Myocyte (in vitro differentiated cells): ENCODE measurements at regions not wholly inside any gene's neighbourhood (a gene's known extent, or its start where the extent isn't known, plus 50 kb on each side); places are given as distances from the start of the nearest gene placed in this dataset.
A peak's percentile ranks its signal among the peaks of the same experiment; 100 is the strongest.

Source experiments
- DNase-seq: peaks from one replicate; pipeline ENCODE4 v3.0.0-alpha.2; 2012; ENCODE audit warnings: low read depth

DNA sequence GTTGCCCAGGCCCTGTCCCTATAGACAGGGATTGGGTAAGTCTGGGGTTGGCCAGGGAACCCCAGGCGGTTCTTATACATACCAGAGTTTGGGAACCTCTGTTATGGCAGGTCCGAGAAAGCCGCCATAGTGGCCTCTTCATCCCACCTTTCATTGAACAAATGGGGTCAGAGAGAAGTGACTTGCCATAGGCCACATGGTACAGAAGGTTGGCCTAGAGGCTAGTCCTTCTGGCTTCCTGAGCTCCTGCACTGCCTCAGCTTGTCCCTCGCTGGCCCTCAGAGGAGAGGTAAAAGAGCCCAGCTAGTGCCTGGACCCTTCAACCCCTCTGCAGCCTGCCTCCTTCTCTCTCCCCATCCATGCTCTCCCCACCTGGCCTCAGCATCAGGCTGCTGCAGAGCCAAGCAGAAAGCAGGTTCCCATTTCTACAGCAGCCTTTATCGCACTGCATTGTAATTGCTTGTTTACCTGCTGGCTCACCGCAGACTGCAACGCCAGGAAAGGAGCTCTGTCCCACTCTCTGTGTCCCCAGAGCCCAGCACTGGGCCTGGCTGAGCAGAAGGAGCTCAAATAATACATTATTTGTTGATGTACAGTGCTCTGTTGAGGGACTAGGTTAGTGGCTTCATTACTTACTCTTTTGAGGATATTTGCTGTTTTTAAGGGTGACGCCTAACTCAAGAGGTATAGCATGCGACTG lies 103.6 kb downstream of the TRIM29 start:
- no peak for DNase-seq

DNA sequence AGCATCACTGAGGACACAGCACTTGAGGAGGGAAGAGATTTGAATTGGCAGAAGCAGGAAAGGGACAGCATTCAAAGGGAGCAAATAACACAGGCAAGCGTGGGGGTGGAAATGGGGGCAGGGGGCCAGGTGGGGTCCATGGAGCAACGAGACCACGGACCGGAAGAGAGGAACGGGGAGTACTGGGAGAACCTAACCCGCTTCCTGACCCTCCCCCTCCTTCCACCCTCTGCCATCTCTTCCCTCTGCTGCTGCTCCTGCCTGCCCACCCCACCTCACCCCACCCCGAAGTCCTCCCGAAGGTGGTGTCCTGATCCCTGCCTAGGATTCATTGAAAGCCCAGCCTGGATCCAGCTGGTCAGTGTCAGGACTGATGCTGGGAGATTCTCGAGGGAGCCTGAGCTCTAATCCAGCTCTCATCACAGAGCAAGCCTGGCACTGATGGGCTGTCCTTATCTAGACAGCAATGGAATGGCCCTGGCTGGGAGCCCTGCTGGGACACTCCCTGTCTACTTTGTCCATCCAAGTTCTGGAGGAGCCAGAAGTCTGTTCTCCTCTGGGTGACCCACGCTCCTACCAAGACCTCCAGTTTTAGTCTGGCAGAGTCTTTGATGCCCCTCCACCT lies 105.0 kb downstream of the TRIM29 start:
- DNase-seq, result no peak

- DNase-seq, result no peak
Observed at GRCh38 chr11:120031612-120032600, 106.0 kb downstream of the TRIM29 start.

GRCh38 chr11:120031156-120031555 lies 106.8 kb downstream of the TRIM29 start:
- DNase-seq, result no peak

DNA sequence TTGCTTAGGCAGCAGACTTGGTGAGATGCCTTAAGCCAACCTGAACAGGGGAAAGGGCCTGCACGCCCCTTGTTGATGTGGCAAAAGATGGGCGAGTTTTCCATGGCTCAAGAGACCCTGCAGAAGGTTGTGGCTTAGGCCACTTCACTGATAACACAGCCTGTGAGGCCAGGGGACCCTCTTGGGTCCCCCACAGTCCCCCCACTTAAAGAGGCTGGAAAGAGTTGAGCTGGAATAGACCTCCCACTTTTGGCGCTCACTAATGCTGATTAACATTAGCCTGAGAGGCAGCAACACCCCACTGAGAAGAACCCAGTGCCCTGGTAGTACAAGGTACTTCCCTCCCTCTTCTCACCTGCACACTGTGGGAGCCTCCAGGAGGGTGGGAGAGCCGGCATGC lies 107.5 kb downstream of the TRIM29 start:
- no peak for DNase-seq

- no peak for DNase-seq
Observed at GRCh38 chr11:120029321-120029720, 108.6 kb downstream of the TRIM29 start.

- no peak for DNase-seq
Observed at GRCh38 chr11:120028897-120029258, 109.0 kb downstream of the TRIM29 start.

DNA sequence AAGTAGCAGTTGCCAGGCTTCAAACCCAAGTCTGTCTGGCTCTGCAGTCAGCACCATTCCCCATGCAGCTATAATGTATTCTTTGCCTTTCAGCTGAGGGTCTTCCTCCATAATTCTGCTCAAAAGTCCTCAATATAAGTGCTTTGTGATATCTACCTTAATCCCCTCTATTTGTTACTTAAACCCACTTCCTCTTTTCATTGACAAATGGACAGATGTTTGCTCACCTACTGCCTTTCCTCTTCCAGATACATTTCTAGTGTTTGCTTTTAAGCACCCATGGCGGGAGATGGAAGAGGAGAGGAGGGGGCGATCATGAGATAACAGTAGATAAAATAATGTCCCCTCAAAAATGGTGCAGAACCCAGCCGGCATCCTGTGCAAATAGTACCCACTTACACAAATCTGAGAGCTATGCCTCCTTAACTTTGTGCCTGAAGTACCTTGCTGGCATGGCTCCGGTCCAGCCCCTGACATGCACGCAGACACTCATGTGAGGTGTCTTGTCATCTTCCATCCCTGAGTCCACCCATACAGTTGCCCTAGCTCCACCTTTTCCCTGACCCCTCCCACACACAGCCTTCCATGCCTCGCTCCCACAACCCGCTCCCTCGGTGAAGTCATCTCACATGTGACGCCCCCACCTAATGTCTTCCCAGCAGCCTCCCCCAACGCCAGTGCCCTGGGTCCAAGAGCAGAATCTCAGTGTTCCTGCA lies 109.6 kb downstream of the TRIM29 start:
- no peak for DNase-seq

- DNase-seq, result peak; percentile 62
Observed at GRCh38 chr11:120027546-120028180, 110.2 kb downstream of the TRIM29 start.

GRCh38 chr11:120025606-120026335 lies 112.1 kb downstream of the TRIM29 start:
- DNase-seq, result no peak

DNA sequence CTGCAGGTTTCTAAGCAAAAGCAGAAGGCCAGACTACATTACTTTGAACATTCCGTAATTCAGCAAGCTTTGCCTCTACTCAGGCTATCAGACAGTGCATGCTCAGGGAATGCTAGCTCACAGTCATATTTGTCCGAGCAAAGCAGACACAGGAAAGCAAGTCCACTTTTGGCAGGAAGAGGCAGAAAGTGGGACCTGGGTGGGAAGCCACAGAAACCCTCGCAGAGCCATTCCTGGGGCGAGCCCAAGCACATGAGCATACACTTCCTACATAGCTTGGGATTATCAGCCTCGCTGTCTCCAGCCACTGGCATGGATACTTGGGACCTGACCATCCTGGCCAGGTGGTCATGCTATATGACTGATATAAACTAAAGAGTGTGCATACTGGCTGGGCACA lies 113.3 kb downstream of the TRIM29 start:
- peak; percentile 21 for DNase-seq

DNA sequence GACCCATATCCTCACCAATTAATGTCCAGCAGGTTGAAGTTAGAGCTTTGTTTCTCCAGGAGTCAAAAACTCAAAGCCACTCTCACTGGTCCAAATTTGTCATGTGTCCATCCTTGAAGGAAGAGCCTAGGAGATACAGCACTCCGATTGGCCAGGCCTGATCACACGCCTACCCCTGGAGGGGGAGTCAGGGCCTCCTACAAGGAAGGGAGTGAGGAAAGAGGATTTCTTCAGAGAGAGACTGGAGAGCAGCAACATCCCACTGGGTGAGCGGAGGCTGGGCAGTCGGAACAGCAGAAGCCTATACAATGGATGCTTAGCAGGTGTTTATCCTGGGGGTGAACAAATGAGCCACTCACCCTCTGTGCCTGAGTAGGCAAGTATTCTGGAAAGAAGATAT lies 113.9 kb downstream of the TRIM29 start:
- no peak for DNase-seq

DNA sequence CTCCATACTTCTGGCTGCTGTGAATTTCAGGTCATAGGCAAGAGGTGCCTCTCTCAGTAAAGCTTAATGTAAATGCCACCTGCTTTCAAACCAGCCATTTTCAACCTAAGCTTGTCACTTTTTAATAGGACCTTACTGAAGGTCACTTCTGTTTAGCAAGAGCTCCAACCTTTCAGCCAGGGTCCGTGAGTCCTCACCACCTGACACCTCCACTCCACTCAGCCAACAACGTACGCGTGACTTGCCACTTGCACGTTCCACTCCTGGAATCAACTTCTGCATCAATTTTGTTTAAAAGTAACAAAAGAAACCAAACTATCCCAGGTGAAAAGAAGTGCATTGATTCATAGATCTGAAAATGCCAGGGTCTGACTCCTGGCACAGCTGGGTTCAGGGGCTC lies 114.4 kb downstream of the TRIM29 start:
- DNase-seq, result no peak

GRCh38 chr11:120023120-120023519 lies 114.8 kb downstream of the TRIM29 start:
- no peak for DNase-seq

- DNase-seq, result no peak
Observed at GRCh38 chr11:120022617-120023016, 115.3 kb downstream of the TRIM29 start.

- DNase-seq, result no peak
Observed at GRCh38 chr11:120021978-120022377, 115.9 kb downstream of the TRIM29 start.

DNA sequence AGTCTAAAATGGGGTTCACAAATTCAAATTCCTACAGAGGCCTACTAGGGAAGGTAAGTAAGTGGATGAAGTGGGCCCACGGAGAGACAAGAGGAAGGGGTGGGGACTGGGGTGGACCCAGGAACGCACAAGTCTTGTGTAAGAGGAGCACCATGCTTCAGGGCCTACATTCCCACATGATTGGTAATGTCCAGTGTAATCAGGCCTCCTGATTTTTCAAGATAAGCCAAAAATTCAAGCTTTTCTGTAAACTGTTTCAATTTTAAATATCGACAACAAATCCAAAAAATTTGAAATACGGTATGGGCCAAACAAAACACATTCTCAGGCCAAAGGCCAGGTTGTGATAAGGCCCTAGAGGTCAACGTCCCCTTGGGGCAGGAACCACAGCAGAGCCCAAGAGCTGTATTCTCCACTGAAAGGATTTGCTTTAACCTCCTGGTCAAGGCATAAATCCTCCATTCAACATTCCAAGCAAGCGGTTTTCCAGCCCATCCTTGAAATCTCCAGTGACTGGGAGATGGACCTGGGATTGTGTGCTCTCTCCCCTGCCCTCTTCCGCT lies 116.4 kb downstream of the TRIM29 start:
- DNase-seq, result no peak

- no peak for DNase-seq
Observed at GRCh38 chr11:120020981-120021380, 116.9 kb downstream of the TRIM29 start.

DNA sequence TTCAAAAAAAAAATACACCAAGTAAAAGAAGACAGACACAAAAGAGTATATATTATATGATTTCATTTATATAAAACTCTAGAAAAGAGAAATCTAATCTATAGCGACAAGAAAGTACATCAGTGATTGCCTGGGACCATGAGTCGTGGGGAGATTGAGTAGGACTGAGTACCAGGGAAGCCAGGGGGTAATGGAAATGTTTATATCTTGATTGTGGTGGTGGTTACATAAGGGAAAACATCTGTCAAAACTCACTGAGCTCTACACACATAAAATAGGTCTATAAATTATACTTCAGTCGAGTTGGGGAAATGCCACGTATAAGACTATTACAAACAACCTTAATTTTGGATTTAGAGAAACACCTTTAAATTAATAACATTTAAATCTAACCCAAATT lies 117.4 kb downstream of the TRIM29 start:
- no peak for DNase-seq

GRCh38 chr11:120019191-120019590 lies 118.7 kb downstream of the TRIM29 start:
- no peak for DNase-seq
